AG04449 (cell line): ENCODE measurements at regions not wholly inside any gene's neighbourhood (a gene's known extent, or its start where the extent isn't known, plus 50 kb on each side); places are given as distances from the start of the nearest gene placed in this dataset.

Source experiments
- CTCF ChIA-PET: fragments of 350-600 bp; formaldehyde crosslinking; extraction: SDS; loops from one replicate; lab custom pipeline; 2021; ENCODE audit warnings: antibody characterized with exemption; lab: Yijun Ruan, JAX
- POLR2A ChIA-PET: fragments of 400-600, 350-600 bp; formaldehyde crosslinking; extraction: SDS; loops from one replicate; lab custom pipeline; 2020; ENCODE audit warnings: antibody characterized with exemption, inconsistent platforms; lab: Yijun Ruan, JAX
- DNase-seq: peaks from one replicate; pipeline ENCODE4 v3.0.0-alpha.2; 2010; ENCODE audit warnings: low read depth, low spot score
- H3K4me3 ChIP-seq: 2 replicates; pipeline ENCODE4 v1.5.1; 2011; ENCODE audit warnings: low read depth, mild to moderate bottlenecking, control low read depth, low read length
- CTCF ChIP-seq: IDR thresholded peaks from one replicate; pipeline ENCODE4 v1.5.1; 2011; ENCODE audit warnings: mild to moderate bottlenecking, moderate library complexity, low read length, control low read depth, inconsistent platforms; ENCODE audit not compliant: insufficient read depth; ENCODE audit errors: missing control alignments

GRCh38 chr18:78571831-78572347 is 407.7 kb upstream of the SALL3 start:
- POLR2A ChIA-PET = no interaction called here
- CTCF ChIA-PET = no interaction called here
- DNase-seq = no peak
- H3K4me3 ChIP-seq = no peak overlapping the region
- TF ChIP-seq CTCF = no peak

GRCh38 chr18:78573773-78574172 is 405.8 kb upstream of the SALL3 start:
- H3K4me3 ChIP-seq = no peak overlapping the region
- ChIA-PET CTCF (no interaction called here), POLR2A (no interaction called here)
- no peak for DNase-seq
- TF ChIP-seq CTCF = no peak

- CTCF ChIA-PET = no interaction called here
- TF ChIP-seq CTCF = no peak
- no peak for DNase-seq
- POLR2A ChIA-PET = no interaction called here
- H3K4me3 ChIP-seq = no peak overlapping the region
Measured at GRCh38 chr18:78576967-78577366, 402.7 kb upstream of the SALL3 start.

- TF ChIP-seq CTCF = no peak
- H3K4me3 ChIP-seq = no peak overlapping the region
- DNase-seq = no peak
- POLR2A ChIA-PET = no interaction called here
- CTCF ChIA-PET = no interaction called here
Measured at GRCh38 chr18:78579449-78579848, 400.2 kb upstream of the SALL3 start.

- TF ChIP-seq CTCF = no peak
- POLR2A ChIA-PET = no interaction called here
- H3K4me3 ChIP-seq = no peak overlapping the region
- CTCF ChIA-PET = no interaction called here
- no peak for DNase-seq
Measured at GRCh38 chr18:78579854-78580577, 399.6 kb upstream of the SALL3 start.

- no peak for TF ChIP-seq CTCF
- no peak overlapping the region for H3K4me3 ChIP-seq
- ChIA-PET CTCF (no interaction called here), POLR2A (no interaction called here)
- no peak for DNase-seq
Measured at GRCh38 chr18:78580835-78581339, 398.7 kb upstream of the SALL3 start.
